ENCODE measurements at regions not wholly inside any gene's neighbourhood (a gene's known extent, or its start where the extent isn't known, plus 50 kb on each side); places are given as distances from the start of the nearest gene placed in this dataset.

DNA sequence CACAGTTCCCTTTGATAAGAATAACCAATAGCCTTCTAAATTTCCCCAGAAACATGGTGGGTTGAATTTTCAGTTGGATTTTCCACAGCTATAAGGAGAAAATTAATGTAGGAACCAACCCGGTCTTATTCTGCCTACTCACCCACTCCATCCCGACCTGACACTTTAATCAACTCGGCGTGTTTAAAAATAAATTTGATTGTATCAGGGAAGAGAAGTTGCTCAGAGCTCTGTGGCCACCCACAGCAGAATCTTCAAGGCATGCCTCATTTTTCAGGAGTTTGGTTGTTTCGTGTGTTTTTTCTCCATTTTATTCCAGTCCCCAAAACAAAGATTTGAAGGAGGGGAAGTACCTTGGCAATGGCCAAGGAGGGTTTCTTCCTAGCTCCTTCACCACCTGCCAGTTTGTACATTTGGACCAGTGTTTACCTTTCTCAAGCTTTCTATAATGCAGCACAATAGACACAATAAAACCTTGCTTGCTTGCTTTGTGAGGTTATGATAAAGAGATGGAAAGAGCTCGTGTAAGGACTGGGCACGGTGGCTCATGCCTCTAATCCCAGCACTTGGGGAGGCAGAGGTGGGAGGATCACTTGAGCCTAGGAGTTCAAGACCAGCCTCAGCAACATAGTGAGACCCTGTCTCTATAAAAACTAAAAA lies 297.2 kb upstream of the JARID2 start:
- no peak for DNase-seq
- Mint-ChIP-seq H3K9me3 (peaks cover 1% of the 10 kb centered on the region), H3K27ac (no peak overlapping the region), H3K27me3 (no peaks in the 10 kb centered on the region), H3K36me3 (ENCODE audit: low read depth) (peaks cover under 1% of the 10 kb centered on the region), H3K4me3 (no peak overlapping the region), H3K4me1 (no peaks in the 10 kb centered on the region)
- POLR2A ChIA-PET, result no interaction called here
- CTCF ChIA-PET, result no interaction called here

DNA sequence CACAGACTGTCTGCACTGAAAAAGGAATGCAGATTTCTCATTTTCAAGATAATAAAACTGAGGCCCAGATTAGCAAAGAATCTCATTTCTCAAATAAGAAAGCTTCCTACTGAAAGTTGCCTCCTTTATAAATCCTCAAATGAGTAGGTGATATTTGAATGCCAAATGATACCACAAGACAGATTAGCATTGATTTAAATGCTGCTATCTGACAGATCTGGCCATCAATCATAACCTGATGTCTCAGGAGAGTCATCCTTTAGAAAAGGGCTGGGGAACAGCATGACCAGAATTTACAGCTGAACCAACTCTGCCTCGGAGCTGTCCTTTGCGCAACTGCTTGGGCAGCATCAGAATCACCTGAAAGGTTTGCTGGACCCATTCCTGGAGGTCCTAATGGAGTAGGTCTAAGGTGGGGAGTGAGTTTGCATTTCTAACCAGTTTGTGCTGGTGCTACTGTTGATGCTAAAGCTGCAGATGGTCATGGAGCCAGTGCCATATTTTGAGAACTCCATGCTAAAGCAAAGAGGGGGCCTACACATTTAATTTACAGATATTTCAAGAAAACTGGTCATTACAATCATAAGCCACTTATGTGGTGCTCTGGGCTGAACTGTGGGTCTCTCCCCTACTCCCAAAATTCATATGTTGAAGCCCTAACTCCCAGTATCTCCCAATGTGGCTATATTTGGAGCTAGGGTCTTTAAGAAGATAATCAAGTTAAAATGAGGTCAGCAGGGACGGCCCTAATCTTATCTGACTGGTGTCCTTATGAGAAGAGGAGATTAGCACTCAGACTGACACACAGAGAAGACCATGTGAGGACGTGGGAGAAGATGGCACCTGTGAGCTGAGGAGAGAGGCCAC lies 295.5 kb upstream of the JARID2 start:
- ChIA-PET POLR2A (interaction anchor here (1.0 kb wide), 1 partner anchor 9 kb away, joined by 3 read pairs; no protein-coding TSS in a partner anchor), CTCF (no interaction called here)
- H3K27me3 Mint-ChIP-seq, result no peaks in the 10 kb centered on the region
- H3K4me1 Mint-ChIP-seq, result peaks cover 3% of the 10 kb centered on the region
- H3K9me3 Mint-ChIP-seq, result peaks cover 5% of the 10 kb centered on the region
- DNase-seq, result no peak
- no peak overlapping the region for H3K27ac Mint-ChIP-seq
- H3K36me3 Mint-ChIP-seq (ENCODE audit: low read depth), result peaks cover 5% of the 10 kb centered on the region
- H3K4me3 Mint-ChIP-seq, result no peak overlapping the region

DNA sequence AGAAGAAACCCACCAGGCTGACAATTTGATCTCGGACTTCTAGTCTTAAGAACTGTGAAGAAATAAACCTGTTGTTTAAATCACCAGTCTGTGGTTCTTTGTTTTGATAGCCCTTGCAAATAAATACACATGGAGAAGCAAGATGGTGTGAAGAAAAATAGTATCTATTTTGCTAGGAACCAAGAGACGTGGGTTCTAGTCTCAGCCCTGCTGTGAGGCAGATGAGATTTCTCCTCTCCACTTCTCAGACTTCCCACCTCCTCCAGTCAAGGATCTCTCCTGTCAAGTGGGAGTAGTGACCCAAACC lies 294.9 kb upstream of the JARID2 start:
- no peak for DNase-seq
- ChIA-PET POLR2A (interaction anchor here (1.0 kb wide), 1 partner anchor 9 kb away, joined by 3 read pairs; no protein-coding TSS in a partner anchor), CTCF (no interaction called here)
- H3K27ac Mint-ChIP-seq, result no peak overlapping the region
- H3K4me1 Mint-ChIP-seq, result peaks cover 3% of the 10 kb centered on the region
- H3K36me3 Mint-ChIP-seq (ENCODE audit: low read depth), result peaks cover 5% of the 10 kb centered on the region
- H3K4me3 Mint-ChIP-seq, result no peak overlapping the region
- H3K27me3 Mint-ChIP-seq, result no peaks in the 10 kb centered on the region
- peaks cover 5% of the 10 kb centered on the region for H3K9me3 Mint-ChIP-seq

DNA sequence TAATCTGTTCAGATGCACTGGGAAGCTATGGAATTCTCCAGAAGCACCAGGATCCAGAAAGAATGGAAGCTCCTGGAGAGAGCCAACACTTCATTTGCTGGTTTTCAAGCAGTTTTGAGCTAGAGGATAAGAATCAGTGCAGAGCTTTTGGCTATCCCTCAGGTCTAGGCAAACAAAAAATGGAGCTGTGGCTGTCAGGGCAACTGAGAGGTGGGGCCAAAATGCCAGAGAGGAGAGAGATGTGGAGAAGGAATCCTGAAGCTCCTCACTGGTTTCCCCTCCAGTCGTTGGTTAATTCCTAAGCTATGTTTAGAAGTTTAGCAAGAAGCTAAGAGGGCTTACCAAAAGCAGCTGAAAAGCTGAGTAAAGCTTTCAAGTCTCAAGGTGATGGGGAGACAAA lies 294.2 kb upstream of the JARID2 start:
- POLR2A ChIA-PET, result no interaction called here
- no peak for DNase-seq
- Mint-ChIP-seq H3K4me3 (no peak overlapping the region), H3K27ac (no peak overlapping the region), H3K9me3 (peaks cover 8% of the 10 kb centered on the region), H3K36me3 (ENCODE audit: low read depth) (peaks cover 5% of the 10 kb centered on the region), H3K4me1 (peaks cover 3% of the 10 kb centered on the region), H3K27me3 (no peaks in the 10 kb centered on the region)
- CTCF ChIA-PET, result interaction anchor here (0.7 kb wide), 2 partner anchors 23 to 89 kb away, joined by 3 to 4 read pairs; no protein-coding TSS in a partner anchor

DNA sequence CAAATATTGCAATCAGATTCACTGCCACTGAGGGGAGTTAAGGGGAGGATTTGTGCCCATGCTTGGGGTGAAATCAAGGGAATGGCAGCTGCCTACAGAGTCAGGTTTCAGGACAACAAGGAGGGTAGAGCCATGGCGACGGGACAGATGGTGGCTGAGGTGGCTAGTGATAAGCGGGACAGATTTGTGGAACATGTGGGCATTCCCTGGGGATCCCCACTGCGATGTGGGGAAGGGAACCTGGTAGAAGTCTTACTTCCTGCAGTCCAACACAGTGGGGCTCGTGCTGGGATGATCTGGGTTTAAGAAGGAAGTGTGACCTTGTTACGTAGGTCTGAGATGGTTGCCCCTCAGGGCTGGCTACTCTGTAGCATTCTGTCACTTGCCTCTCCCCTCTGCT lies 292.0 kb upstream of the JARID2 start:
- ChIA-PET POLR2A (no interaction called here), CTCF (no interaction called here)
- Mint-ChIP-seq H3K36me3 (ENCODE audit: low read depth) (peaks cover 5% of the 10 kb centered on the region), H3K27ac (no peak overlapping the region), H3K9me3 (peaks cover 8% of the 10 kb centered on the region), H3K27me3 (no peaks in the 10 kb centered on the region), H3K4me1 (peaks cover 3% of the 10 kb centered on the region), H3K4me3 (no peak overlapping the region)
- no peak for DNase-seq

DNA sequence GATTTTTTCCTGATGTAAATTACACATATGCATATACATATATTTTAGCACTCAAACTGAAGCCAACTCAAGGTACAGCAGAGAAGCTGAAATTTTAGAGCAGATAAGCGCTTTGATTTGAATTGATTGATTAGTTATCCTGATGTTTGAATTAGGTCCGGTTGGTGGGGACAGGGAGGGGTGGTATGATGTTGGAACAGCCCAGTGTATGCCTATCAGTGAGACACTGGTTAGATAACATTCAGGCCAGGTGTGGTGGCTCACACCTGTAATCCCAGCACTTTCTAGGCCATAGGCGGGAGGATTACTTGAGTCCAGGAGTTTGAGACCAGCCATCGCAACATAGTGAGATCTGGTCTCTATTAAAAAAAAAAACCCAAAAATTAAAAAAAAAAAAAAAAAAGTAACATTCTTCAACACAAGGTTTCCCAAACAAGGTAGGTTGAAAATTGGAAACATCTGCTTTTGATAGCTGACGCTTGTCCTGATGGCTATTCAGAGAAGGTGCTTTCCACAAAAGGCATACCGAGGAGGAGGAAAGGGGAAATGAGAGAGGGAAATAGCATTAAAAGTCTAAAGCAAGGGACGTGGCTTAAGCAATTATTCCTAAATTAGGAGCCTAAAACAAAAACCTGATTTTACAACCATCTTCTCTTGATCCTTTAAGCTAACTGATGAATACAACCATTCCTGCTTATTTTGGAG lies 288.4 kb upstream of the JARID2 start:
- ChIA-PET CTCF (interaction anchor here (0.7 kb wide), 2 partner anchors 282 to 595 kb away, joined by 5 read pairs; no protein-coding TSS in a partner anchor), POLR2A (no interaction called here)
- H3K36me3 Mint-ChIP-seq (ENCODE audit: low read depth), result peaks cover 5% of the 10 kb centered on the region
- no peaks in the 10 kb centered on the region for H3K27me3 Mint-ChIP-seq
- H3K4me1 Mint-ChIP-seq, result peaks cover 3% of the 10 kb centered on the region
- no peak overlapping the region for H3K4me3 Mint-ChIP-seq
- H3K27ac Mint-ChIP-seq, result no peak overlapping the region
- no peak for DNase-seq
- H3K9me3 Mint-ChIP-seq, result peaks cover 8% of the 10 kb centered on the region

DNA sequence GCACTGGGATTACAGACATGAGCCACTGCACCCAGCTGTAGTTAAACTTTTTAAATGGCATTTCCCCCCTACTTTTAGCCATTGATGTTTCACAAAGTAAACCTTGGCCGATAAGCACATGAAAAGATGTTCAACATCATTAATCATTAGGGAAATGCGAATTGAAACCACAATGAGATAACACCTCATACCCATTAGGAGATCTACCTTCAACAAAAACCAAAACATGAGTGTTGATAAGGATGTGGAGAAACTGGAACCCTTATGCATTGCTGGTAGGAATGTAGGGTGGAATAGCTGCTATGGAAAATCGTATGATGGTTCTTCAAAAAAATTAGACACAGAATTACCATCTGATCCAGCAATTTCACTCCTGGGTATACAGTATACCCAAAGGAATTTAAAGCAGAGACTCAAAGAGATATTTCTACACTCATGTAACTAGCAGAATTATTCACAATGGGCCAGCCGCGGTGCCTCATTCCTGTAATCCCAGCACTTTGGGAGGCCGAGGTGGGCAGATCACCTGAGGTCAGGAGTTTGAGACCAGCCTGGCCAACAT lies 286.5 kb upstream of the JARID2 start:
- peaks cover 3% of the 10 kb centered on the region for H3K4me1 Mint-ChIP-seq
- peaks cover 6% of the 10 kb centered on the region for H3K9me3 Mint-ChIP-seq
- no peaks in the 10 kb centered on the region for H3K27me3 Mint-ChIP-seq
- H3K4me3 Mint-ChIP-seq, result no peak overlapping the region
- H3K27ac Mint-ChIP-seq, result no peak overlapping the region
- ChIA-PET POLR2A (no interaction called here), CTCF (no interaction called here)
- peaks cover 3% of the 10 kb centered on the region for H3K36me3 Mint-ChIP-seq (ENCODE audit: low read depth)
- no peak for DNase-seq

DNA sequence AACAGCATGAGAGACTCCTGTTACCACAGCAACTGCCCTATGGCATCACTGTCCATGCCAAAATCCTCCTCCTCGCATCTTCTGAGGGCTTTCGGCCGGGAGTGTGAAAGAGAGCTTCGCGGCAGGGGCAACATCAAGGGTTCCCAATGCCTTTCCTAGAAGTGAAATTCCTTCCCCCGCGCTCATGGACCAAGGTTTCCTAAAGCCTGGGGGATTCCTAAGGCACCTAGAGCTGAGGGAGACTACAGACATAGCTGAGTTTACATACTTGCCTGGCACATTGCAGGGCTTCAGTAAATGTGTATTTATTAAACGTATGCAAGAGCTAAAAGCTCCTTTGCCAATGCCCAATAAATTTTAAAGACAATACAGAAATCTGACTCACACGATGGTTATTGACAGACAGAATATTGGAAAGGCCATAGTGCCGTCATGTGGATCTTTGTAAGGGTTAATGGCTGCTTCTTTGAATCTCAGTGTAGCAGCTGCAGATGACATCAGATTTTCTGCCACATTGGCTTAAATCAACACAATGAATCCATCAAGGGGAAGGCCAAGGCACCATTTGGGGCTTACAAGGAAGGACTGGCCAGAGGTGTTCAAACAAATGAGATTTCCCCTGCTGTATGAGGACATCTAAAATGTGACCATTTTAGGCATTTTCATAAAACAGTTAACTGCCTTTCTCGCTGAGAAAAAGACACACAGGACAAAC lies 281.2 kb upstream of the JARID2 start:
- POLR2A ChIA-PET, result no interaction called here
- DNase-seq, result no peak
- no peak overlapping the region for H3K4me3 Mint-ChIP-seq
- H3K36me3 Mint-ChIP-seq (ENCODE audit: low read depth), result peaks cover 4% of the 10 kb centered on the region
- no peaks in the 10 kb centered on the region for H3K27me3 Mint-ChIP-seq
- CTCF ChIA-PET, result no interaction called here
- no peaks in the 10 kb centered on the region for H3K4me1 Mint-ChIP-seq
- peaks cover 6% of the 10 kb centered on the region for H3K9me3 Mint-ChIP-seq
- H3K27ac Mint-ChIP-seq, result no peak overlapping the region

DNA sequence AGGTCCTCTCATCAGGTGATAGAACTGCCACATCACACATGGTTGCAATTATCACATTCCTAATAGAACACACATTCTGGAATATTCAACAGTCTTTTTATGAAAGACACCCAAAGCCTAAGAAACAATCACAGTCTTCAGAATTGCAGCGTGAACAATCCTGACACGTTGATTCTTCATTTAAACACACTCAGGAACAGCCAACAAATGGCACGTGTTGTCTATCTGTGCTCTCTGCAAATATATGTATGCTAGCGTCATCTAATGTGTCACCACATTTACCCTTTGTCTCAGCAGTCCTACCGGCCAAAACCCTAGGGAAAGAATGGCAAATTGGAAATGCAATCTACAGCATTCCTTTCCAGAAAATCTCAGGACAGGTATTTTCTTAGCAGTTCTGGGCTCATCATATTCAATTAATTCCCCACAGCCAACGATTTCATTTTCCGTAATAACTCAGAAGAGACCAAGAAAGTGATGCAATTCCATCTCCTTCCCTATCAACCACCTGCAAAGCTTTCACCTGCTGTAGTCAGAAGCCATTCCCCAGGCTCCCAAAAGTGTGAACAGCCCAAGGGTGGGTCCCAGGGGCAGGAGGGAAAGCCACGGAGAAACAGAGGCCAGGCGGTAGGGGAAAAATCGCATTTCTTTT lies 280.3 kb upstream of the JARID2 start:
- POLR2A ChIA-PET, result no interaction called here

DNA sequence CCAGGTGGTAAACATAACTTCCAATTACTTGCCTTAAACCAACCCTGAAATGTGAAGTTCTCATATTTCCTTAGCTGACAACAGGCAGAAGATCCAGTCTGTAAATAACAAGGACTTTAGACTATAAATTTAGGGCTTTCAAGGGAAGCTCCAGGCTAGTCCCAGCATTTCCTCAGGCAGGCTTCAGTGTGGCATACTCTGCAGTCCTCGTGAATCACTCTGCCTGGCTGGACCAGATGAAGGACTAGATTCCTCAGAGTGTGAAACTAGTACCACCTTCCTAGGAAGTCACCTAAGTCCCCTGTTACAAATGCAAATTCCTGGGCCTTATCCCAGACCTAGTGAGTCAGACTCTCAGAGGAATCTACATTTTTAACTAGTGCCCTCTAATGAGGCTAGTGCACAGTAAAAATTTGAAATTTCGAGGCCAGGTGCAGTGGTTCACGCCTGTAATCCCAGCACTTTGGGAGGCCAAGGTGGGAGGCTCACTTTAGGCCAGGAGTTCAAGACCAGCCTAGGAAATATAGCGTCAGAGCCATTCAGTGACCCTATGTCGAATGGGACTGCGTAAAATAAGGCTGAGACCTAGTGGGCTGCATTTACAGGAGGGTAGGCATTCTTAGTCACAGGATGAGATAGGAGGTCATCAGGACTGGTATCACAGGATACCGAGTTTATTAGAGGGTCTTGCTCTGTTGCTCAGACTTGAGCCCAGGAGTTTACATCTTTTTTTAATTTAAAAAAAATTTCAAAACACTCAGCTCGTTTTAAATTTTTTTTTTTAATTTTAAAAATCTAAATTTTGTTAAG lies 279.6 kb upstream of the JARID2 start:
- Mint-ChIP-seq H3K4me1 (no peaks in the 10 kb centered on the region), H3K36me3 (ENCODE audit: low read depth) (peaks cover 4% of the 10 kb centered on the region), H3K9me3 (peaks cover 6% of the 10 kb centered on the region), H3K4me3 (no peak overlapping the region), H3K27ac (no peak overlapping the region), H3K27me3 (no peaks in the 10 kb centered on the region)
- POLR2A ChIA-PET, result no interaction called here
- no peak for DNase-seq
- CTCF ChIA-PET, result no interaction called here

More for the DNA sequence above, 280.3 kb upstream of the JARID2 start:
- CTCF ChIA-PET, result no interaction called here
- Mint-ChIP-seq H3K4me3 (no peak overlapping the region), H3K9me3 (peaks cover 6% of the 10 kb centered on the region), H3K27ac (no peak overlapping the region), H3K36me3 (ENCODE audit: low read depth) (peaks cover 4% of the 10 kb centered on the region), H3K27me3 (no peaks in the 10 kb centered on the region), H3K4me1 (no peaks in the 10 kb centered on the region)
- no peak for DNase-seq

DNA sequence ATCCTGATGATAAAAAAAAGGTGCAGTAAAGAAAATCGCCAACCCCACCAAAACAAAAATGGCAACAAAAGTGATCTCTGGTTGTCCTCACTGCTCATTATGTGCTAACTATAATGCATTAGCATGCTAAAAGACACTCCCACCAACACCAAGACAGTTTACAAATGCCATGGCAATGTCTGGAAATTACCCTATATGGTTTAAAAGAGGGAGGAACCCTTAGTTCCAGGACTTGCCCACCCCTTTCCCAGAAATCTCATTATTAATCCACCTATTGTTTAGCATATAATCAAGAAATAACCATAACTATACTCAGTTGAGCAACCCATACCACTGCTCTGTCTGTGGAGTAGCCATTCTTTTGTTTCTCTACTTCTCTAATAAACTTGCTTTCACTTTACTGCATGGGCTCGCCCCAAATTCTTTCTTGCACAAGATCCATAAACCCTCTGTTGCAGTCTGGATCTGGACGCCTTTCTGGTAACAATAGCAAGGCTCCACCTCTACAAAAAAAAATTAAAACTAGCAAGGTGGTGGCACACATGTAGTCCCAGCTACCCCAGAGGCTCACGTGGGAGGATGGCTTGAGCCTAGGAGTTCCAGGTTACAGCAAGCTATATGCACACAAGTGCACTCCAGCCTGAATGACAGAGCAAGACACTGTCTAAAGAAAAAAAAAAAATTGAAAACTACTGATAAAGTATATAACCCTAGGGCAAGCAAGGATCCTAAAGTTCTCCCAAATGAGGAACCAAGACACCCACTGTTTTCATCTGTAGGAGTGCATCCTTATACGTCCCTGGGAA lies 278.8 kb upstream of the JARID2 start:
- Mint-ChIP-seq H3K27me3 (no peaks in the 10 kb centered on the region), H3K4me1 (no peaks in the 10 kb centered on the region), H3K36me3 (ENCODE audit: low read depth) (peaks cover 4% of the 10 kb centered on the region), H3K9me3 (peaks cover 6% of the 10 kb centered on the region), H3K27ac (no peak overlapping the region), H3K4me3 (no peak overlapping the region)
- DNase-seq, result no peak
- POLR2A ChIA-PET, result no interaction called here
- CTCF ChIA-PET, result no interaction called here

Data from activated CD4-positive, alpha-beta memory T cell treated with anti-CD3 and anti-CD28 coated beads, Interleukin-2, amount 10 ng/mL, durations not matched to agents 7 days and 5 days (primary cell).